Caco-2 (cell line): ENCODE measurements at regions not wholly inside any gene's neighbourhood (a gene's known extent, or its start where the extent isn't known, plus 50 kb on each side); places are given as distances from the start of the nearest gene placed in this dataset.

ENCODE experiments used
- BruUV-seq: library from RNA; stranded (reverse); fragments of 400-500 nt; replicated peaks from 2 replicates; lab custom pipeline; 2021; lab: Mats Ljungman, UMichigan
- CTCF ChIA-PET: fragments of 300-600 bp; sonication (Branson Sonifier 250); formaldehyde crosslinking; loops from one replicate; lab custom pipeline; 2022; ENCODE audit warnings: antibody characterized with exemption; lab: Charles Lee
- POLR2A ChIA-PET: fragments of 300-600 bp; sonication (Branson Sonifier 250); formaldehyde crosslinking; loops from one replicate; lab custom pipeline; 2022; ENCODE audit warnings: antibody characterized with exemption; lab: Charles Lee
- DNase-seq, 2 experiments: peaks; one replicate each; pipeline versions ENCODE4 v3.0.0 to v3.0.0-alpha.2; 2020 to 2022
- H3K27me3 ChIP-seq: replicated peaks from 2 replicates; pipeline ENCODE4 v1.6.0; 2011; ENCODE audit warnings: low read length; ENCODE audit not compliant: control insufficient read depth, insufficient read depth
- H3K36me3 ChIP-seq: 2 replicates; pipeline ENCODE4 v1.5.1; 2011; ENCODE audit warnings: low read length; ENCODE audit not compliant: control insufficient read depth, insufficient read depth
- H3K4me1 ChIP-seq: fragments of 250-450 bp; sonication (Bioruptor Pico); 2 replicates; pipeline ENCODE4 v1.5.1; 2020; ENCODE audit warnings: mild to moderate bottlenecking
- H3K4me3 ChIP-seq: 2 replicates; pipeline ENCODE4 v1.5.1; 2011; ENCODE audit warnings: low read depth, mild to moderate bottlenecking, control low read depth, low read length
- H3K9me3 ChIP-seq: fragments of 250-450 bp; sonication (Bioruptor Pico); 2 replicates; pipeline ENCODE4 v1.5.1; 2020; ENCODE audit warnings: mild to moderate bottlenecking, moderate library complexity
- H3K27ac Mint-ChIP-seq: one replicate; pipeline ENCODE4 v1.8.0; 2022; ENCODE audit warnings: mixed read lengths; ENCODE audit not compliant: unreplicated experiment
- H3K27me3 Mint-ChIP-seq: one replicate; pipeline ENCODE4 v1.8.0; 2022; ENCODE audit warnings: mixed read lengths; ENCODE audit not compliant: insufficient read depth, unreplicated experiment
- H3K36me3 Mint-ChIP-seq: one replicate; pipeline ENCODE4 v1.8.0; 2022; ENCODE audit warnings: mild to moderate bottlenecking, mixed read lengths; ENCODE audit not compliant: insufficient read depth, unreplicated experiment
- H3K4me1 Mint-ChIP-seq: one replicate; pipeline ENCODE4 v1.8.0; 2022; ENCODE audit warnings: low read depth, mixed read lengths; ENCODE audit not compliant: unreplicated experiment
- H3K4me3 Mint-ChIP-seq: one replicate; pipeline ENCODE4 v1.8.0; 2022; ENCODE audit warnings: mild to moderate bottlenecking, moderate library complexity, mixed read lengths; ENCODE audit not compliant: unreplicated experiment
- H3K9me3 Mint-ChIP-seq: one replicate; pipeline ENCODE4 v1.8.0; 2022; ENCODE audit warnings: mixed read lengths; ENCODE audit not compliant: unreplicated experiment
- intact Hi-C: fragments of 100-400 bp; cut with micrococcal nuclease; formaldehyde crosslinking; loops from one replicate; pipeline ENCODE4 v1.10.0; 2022; ENCODE audit not compliant: unreplicated experiment
- TF ChIP-seq, protein P1 (sequence below), 2 experiments: fragments of 200-600 bp in 1 of 2; IDR thresholded peaks; 1 replicate in 1 of 2; 2 replicates in 1 of 2; pipeline versions ENCODE4 v1.5.1 to v1.8.0; 2011 to 2022; ENCODE audit warnings: antibody characterized with exemption in 1 of 2, control low read depth in 1 of 2, inconsistent platforms in 1 of 2, low read depth in 1 of 2, low read length in 1 of 2, mild to moderate bottlenecking in 1 of 2, moderate library complexity in 1 of 2; ENCODE audit not compliant: insufficient read depth in 1 of 2, severe bottlenecking in 1 of 2, unreplicated experiment in 1 of 2

DNA sequence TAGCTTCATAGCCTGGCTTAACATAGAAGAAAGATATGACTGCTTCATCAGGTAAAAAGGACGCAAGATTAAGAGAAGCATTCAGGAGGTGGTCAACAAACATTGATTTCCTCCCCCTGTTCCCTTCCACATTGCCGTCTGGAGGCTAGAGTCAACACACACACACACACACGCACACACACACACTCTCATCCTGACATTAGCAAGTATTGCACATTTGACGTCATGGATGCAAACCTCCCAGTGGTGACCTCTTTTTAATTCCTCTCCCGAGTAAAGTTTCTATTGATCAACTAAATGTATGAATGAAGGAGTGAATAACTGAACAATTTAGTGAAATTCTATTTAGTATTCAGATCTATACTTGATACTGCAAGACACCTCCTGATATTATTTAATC, 332.8 kb downstream of the ELAVL2 start:
- Mint-ChIP-seq H3K36me3 (no peaks in the 10 kb centered on the region), H3K4me3 (no peak overlapping the region), H3K4me1 (no peaks in the 10 kb centered on the region), H3K27me3 (no peaks in the 10 kb centered on the region), H3K9me3 (no peaks in the 10 kb centered on the region), H3K27ac (no peak overlapping the region)
- H3K9me3 ChIP-seq: no peaks in the 10 kb centered on the region
- no peaks in the 10 kb centered on the region for H3K27me3 ChIP-seq
- ChIA-PET POLR2A (no interaction called here), CTCF (no interaction called here)
- no peaks in the 10 kb centered on the region for H3K36me3 ChIP-seq
- no peak for DNase-seq
- H3K4me1 ChIP-seq: no peaks in the 10 kb centered on the region
- intact Hi-C loops: no loop called here
- TF ChIP-seq, protein P1, sequence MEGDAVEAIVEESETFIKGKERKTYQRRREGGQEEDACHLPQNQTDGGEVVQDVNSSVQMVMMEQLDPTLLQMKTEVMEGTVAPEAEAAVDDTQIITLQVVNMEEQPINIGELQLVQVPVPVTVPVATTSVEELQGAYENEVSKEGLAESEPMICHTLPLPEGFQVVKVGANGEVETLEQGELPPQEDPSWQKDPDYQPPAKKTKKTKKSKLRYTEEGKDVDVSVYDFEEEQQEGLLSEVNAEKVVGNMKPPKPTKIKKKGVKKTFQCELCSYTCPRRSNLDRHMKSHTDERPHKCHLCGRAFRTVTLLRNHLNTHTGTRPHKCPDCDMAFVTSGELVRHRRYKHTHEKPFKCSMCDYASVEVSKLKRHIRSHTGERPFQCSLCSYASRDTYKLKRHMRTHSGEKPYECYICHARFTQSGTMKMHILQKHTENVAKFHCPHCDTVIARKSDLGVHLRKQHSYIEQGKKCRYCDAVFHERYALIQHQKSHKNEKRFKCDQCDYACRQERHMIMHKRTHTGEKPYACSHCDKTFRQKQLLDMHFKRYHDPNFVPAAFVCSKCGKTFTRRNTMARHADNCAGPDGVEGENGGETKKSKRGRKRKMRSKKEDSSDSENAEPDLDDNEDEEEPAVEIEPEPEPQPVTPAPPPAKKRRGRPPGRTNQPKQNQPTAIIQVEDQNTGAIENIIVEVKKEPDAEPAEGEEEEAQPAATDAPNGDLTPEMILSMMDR (IDR thresholded peaks at IDR 0.05; ENCODE audit: insufficient read depth in 1 of 2, low read depth in 1 of 2, low read length in 1 of 2, severe bottlenecking in 1 of 2, unreplicated experiment in 1 of 2): no peak
- H3K4me3 ChIP-seq: no peak overlapping the region
- no TSS peak for BruUV-seq

DNA sequence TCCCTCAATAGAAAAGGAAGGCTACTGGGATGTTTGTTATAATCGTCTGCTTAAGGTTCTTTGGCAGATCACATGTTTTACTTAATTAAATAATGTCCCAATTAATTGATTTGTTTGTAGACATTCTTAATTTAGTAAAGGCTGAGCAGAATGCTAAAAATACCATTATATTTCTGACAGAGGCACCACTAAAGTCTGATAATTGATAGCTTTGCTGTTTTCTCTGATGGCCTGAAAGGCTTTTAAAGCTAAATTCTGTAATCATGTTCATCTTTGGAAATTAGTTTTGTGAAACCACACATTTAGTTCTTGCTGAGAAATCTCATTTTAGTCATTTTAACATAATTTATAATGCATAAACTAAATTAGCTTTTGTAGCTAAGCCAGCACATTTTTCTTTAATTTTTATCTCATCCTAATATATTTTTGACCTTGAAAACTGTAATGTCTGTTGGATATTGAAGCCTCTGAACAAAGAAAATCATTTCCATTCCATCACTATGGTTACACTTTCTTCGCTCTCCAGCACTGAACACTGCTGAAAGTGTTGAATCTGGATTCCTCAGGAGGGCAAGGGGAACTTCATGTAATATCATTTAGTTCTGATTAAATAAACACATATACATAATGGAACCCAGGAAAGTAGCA, 329.4 kb downstream of the ELAVL2 start:
- no TSS peak for BruUV-seq
- ChIA-PET POLR2A (no interaction called here), CTCF (no interaction called here)
- H3K9me3 ChIP-seq: no peaks in the 10 kb centered on the region
- no peaks in the 10 kb centered on the region for H3K4me1 ChIP-seq
- no peaks in the 10 kb centered on the region for H3K27me3 Mint-ChIP-seq
- no peaks in the 10 kb centered on the region for H3K36me3 ChIP-seq
- no peaks in the 10 kb centered on the region for H3K36me3 Mint-ChIP-seq
- no peaks in the 10 kb centered on the region for H3K4me1 Mint-ChIP-seq
- H3K4me3 Mint-ChIP-seq: no peak overlapping the region
- no peak overlapping the region for H3K27ac Mint-ChIP-seq
- no peak for DNase-seq
- no peaks in the 10 kb centered on the region for H3K27me3 ChIP-seq
- no peaks in the 10 kb centered on the region for H3K9me3 Mint-ChIP-seq
- TF ChIP-seq, protein P1 (IDR thresholded peaks at IDR 0.05; ENCODE audit: insufficient read depth in 1 of 2, low read depth in 1 of 2, low read length in 1 of 2, severe bottlenecking in 1 of 2, unreplicated experiment in 1 of 2): no peak
- intact Hi-C loops: no loop called here
- H3K4me3 ChIP-seq: no peak overlapping the region

DNA sequence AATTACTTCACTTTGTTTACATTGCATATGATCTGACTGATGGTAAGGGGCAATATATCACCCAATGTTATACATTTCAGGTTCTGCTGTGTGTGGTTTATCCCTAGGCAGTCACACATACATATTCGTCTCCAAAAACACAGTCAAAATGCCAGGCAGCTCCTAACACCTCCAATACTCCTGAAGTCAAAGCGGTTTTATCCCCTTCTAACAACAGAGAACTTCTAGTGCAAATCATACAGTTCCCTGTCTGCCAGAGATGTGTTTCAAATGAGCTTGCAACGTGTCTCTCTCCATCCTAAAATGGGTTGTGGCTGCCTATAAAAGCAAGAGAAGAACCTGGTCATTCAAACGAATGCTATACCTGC, 328.9 kb downstream of the ELAVL2 start:
- TF ChIP-seq, protein P1 (IDR thresholded peaks at IDR 0.05; ENCODE audit: insufficient read depth in 1 of 2, low read depth in 1 of 2, low read length in 1 of 2, severe bottlenecking in 1 of 2, unreplicated experiment in 1 of 2): no peak
- Histone ChIP-seq H3K27me3 (no peaks in the 10 kb centered on the region), H3K36me3 (no peaks in the 10 kb centered on the region), H3K4me1 (no peaks in the 10 kb centered on the region), H3K9me3 (no peaks in the 10 kb centered on the region), H3K4me3 (no peak overlapping the region)
- Mint-ChIP-seq H3K27me3 (no peaks in the 10 kb centered on the region), H3K4me3 (no peak overlapping the region), H3K36me3 (no peaks in the 10 kb centered on the region), H3K27ac (no peak overlapping the region), H3K4me1 (no peaks in the 10 kb centered on the region), H3K9me3 (no peaks in the 10 kb centered on the region)
- CTCF ChIA-PET: no interaction called here
- BruUV-seq: no TSS peak
- intact Hi-C loops: no loop called here
- DNase-seq: no peak
- POLR2A ChIA-PET: interaction anchor here (0.5 kb wide), 1 partner anchor 27 kb away, joined by 3 read pairs; no protein-coding TSS in a partner anchor
